GM19467 (cell line): ENCODE measurements at regions not wholly inside any gene's neighbourhood (a gene's known extent, or its start where the extent isn't known, plus 50 kb on each side); places are given as distances from the start of the nearest gene placed in this dataset.
"Not testable (repeated sequence)": the region's sequence is repeated elsewhere in the genome, so short reads cannot be mapped to it uniquely, and the experiment has no call there.

Source experiments
- ATAC-seq: cut with Tn5 transposase; IDR thresholded peaks from one replicate; pipeline ENCODE4 v1.9.1; 2021; ENCODE audit warnings: mild to moderate bottlenecking, moderate library complexity; ENCODE audit not compliant: unreplicated experiment

DNA sequence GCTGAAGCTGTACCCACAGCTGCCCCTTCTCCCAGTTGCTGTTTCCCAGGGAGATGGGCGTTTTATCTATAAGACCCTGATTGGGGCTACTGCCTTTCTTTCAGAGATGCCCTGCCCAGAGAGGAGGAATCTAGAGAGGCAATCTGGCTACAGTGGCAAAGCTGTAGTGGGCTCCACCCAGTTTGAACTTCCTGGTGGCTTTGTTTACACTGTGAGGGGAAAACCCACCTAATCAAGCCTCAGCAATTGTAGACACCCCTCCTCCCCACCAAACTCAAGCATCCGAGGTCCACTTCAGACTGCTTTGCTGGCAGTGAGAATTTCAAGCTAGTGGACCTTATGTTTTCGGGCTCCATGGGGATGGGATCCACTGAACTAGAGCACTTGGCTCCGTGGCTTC is 240.4 kb upstream of the AFF2 start:
- no peak for ATAC-seq

GRCh38 chrX:148265829-148266228 is 234.6 kb upstream of the AFF2 start:
- no peak for ATAC-seq

DNA sequence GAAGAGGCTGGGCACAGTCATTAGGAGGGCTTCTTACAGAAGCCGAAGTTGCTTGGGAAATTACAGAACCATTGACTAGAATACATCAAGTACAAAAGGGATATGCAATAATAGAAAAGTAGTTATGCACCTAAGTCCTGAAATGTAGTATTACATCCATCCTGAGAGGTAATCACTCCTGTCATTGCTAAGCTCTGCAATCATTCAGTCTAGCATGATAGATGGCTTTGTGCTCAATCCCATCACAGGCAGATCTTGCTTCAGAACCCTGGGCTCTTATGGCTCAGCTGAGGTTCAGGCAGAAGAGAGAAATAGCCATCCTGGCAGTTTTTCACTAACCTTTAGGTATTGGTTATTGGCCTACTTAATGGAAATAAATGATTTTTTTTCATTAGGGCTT is 231.7 kb upstream of the AFF2 start:
- no peak for ATAC-seq

- no peak for ATAC-seq
Observed at GRCh38 chrX:148269513-148269912, 230.9 kb upstream of the AFF2 start.

- ATAC-seq = no peak
Observed at GRCh38 chrX:148270499-148270898, 229.9 kb upstream of the AFF2 start.

DNA sequence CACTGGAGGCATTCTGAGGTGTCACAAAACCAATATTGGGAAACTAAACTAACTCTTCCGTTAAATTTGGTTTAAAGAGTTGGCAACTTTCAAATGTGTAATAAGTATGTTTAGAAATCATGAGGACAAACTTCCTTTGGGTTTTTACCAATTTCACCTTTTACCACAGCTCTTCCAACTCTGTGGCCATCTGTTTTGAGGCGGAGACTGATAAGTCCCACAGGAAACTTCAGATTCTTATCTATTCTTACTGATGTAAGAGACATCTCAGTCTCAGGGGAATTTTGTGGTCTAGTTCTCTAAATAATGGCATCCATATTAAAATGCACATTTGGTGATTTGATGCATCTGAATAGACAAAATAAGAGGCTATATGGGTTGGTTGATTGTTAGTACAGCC is 229.2 kb upstream of the AFF2 start:
- ATAC-seq = no peak

GRCh38 chrX:148281920-148282319 is 218.5 kb upstream of the AFF2 start:
- ATAC-seq = no peak

GRCh38 chrX:148282504-148282903 is 217.9 kb upstream of the AFF2 start:
- ATAC-seq = no peak

DNA sequence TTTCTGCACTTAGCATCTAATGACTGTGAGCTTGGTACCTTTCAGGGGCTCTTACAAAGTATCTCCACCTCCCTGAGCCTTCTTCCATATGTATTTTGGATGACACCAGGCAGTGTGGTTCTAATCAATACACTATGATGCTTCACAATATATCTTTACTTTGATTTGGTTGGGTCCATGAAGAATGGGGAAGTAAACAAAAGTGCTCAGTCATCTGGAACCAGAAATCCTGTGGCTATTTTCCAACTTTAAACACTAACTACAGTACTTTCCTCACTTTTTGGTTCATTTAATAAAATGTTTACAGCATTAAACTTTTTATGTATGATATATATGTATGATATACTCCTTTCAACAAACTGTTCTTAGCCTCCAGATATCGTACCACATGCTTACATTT is 216.4 kb upstream of the AFF2 start:
- no peak for ATAC-seq

- no peak for ATAC-seq
Observed at GRCh38 chrX:148284821-148285220, 215.6 kb upstream of the AFF2 start.

- ATAC-seq = no peak
Observed at GRCh38 chrX:148288451-148288850, 212.0 kb upstream of the AFF2 start.

- ATAC-seq = no peak
Observed at GRCh38 chrX:148290041-148290440, 210.4 kb upstream of the AFF2 start.

GRCh38 chrX:148290931-148291330 is 209.5 kb upstream of the AFF2 start:
- no peak for ATAC-seq

- no peak for ATAC-seq
Observed at GRCh38 chrX:148298737-148299136, 201.7 kb upstream of the AFF2 start.

- ATAC-seq = not testable (repeated sequence)
Observed at GRCh38 chrX:148305214-148305613, 195.2 kb upstream of the AFF2 start.

DNA sequence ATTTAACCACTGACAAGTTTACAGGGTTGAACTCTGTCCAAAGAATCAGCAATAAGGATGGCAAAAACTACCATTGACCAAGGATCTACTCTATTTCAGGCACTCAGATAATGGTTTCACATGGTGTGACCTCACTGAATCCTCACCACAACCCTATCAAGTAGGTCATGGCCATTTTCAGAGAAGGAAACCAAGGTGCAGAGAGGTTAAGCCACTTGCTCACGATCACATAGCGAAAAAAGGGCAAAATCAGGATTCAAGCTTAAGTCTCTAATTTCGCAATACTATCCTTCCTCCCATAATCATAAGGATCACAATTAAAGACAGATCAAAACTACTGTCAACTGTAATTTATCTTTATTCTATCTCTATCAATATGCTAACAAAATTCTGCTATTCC is 191.0 kb upstream of the AFF2 start:
- ATAC-seq = no peak

DNA sequence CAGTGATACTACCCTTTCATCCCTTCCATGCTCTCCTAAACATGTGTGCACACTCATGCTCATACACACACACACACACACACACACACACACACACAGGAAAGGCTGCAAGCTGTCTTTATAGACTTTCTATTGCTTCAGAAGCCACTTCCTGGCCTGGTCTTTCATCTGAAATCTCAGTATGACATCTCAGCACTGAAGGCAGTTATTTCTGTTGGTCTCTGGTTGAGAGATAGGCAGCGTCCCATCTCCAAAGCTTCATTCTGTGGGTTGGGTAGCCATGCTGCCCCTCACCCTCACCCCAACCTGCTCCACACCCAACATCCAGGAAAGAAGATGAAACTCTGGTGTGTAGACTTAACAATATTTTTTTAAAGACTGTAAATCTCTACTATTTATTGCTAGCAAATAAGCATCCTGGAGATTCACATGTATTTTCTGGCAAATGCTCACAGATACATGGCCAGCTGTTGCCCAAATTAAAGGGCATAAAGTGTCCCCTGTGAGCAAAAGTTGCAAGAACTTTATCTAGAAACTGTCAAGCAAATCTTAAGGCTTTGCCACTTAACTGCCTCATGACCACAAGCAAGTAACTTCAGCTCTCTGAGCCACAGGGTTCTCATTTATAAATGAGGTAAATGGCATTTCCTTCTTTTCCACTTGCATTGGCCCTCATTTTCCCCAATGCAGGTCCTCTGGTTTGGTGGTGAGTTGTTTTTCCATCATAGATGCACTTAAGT is 189.8 kb upstream of the AFF2 start:
- ATAC-seq = peak; percentile 71

DNA sequence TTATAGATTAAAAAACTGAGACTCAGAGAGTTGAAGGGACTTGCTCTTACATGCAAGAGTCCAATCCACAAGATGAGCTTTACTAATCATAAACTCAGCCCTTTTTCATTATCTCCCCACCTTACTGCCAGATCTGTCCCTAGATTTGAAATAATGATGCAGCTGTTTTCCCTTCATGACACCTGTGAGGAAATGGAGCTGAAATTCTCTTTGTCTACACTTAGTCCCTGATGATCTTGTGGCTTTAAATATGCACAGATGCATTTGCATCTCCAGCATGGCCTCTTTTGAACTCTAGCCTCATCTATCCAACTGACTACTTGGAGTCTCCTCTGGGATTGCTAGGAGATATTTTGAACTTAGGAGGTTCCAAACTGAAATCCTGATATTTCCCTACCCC is 188.9 kb upstream of the AFF2 start:
- ATAC-seq = no peak

DNA sequence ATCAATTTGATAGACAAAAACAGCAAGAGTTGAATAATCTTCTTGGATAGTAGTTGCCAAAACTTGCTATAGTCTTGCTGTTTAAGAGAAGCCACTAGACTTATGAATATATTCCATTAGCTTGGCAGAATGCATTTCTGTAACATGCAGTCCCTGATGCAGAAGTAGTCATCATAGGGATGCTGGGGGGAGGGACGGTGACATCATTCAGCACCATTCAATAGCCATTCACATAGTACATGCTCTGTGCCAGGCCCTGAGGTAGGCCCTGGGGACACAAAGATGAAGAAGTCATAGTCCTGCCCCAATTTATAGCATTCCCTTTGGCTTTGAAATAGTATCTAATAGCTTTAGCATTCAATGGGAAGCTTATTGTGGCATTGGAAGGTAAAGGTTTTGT is 185.5 kb upstream of the AFF2 start:
- no peak for ATAC-seq

GRCh38 chrX:148316446-148316845 is 184.0 kb upstream of the AFF2 start:
- ATAC-seq = no peak

DNA sequence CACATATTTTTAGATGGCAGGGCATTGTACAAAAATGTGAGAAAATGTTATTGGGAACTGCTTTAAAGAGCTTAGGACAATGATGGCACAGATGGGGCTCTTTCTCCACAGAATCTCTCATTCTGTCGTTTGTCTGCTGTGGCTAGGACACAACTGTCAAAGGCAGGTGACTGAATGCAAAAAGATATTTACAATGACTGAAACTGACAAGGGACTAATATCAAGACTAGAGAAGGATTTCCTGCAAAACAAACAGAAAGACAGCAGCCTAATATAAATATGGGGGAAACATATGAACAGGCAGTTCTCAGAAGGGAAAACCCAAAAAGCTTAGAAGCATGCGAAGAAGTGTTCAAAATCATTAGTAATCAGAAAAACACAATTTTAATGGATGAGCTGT is 177.5 kb upstream of the AFF2 start:
- ATAC-seq = no peak

DNA sequence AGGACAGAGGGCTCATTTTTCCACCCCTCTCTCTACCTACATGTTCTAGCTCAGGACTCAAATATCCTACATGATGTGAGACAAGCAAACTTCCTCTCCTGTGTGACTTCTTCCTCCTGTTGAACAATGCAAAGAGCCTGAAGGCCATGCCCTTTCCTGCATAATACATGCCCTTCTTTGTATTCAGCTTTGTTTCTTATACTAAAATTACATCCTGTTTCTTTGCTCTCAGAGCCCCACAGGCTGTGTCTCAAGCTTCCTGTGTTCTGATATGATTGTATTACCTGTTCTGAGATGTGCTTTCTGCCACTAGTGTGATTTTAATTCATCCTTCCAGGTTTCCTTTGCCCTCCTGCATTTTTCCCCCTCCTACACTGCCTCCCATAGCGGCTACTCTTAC is 166.4 kb upstream of the AFF2 start:
- ATAC-seq = no peak

- no peak for ATAC-seq
Observed at GRCh38 chrX:148337873-148338272, 162.5 kb upstream of the AFF2 start.
